Activated naive CD8-positive, alpha-beta T cell treated with anti-CD3 and anti-CD28 coated beads for 36 hours (primary cell): ENCODE measurements at regions not wholly inside any gene's neighbourhood (a gene's known extent, or its start where the extent isn't known, plus 50 kb on each side); places are given as distances from the start of the nearest gene placed in this dataset.
"Not testable (repeated sequence)": the region's sequence is repeated elsewhere in the genome, so short reads cannot be mapped to it uniquely, and the experiment has no call there.

ENCODE experiments used
- DNase-seq: peaks from one replicate; pipeline ENCODE4 v3.0.0; 2021
- H3K27ac Mint-ChIP-seq: one replicate; pipeline ENCODE4 v1.8.0; 2022; ENCODE audit warnings: mild to moderate bottlenecking, moderate library complexity, mixed read lengths
- H3K27me3 Mint-ChIP-seq: one replicate; pipeline ENCODE4 v1.8.0; 2022; ENCODE audit warnings: mild to moderate bottlenecking, mixed read lengths
- H3K36me3 Mint-ChIP-seq: one replicate; pipeline ENCODE4 v1.8.0; 2021; ENCODE audit warnings: mild to moderate bottlenecking, mixed read lengths
- H3K4me1 Mint-ChIP-seq: one replicate; pipeline ENCODE4 v1.8.0; 2021; ENCODE audit warnings: mixed read lengths
- H3K4me3 Mint-ChIP-seq: one replicate; pipeline ENCODE4 v1.8.0; 2022; ENCODE audit warnings: mild to moderate bottlenecking, moderate library complexity, mixed read lengths
- H3K9me3 Mint-ChIP-seq: one replicate; pipeline ENCODE4 v1.8.0; 2022; ENCODE audit warnings: mixed read lengths

DNA sequence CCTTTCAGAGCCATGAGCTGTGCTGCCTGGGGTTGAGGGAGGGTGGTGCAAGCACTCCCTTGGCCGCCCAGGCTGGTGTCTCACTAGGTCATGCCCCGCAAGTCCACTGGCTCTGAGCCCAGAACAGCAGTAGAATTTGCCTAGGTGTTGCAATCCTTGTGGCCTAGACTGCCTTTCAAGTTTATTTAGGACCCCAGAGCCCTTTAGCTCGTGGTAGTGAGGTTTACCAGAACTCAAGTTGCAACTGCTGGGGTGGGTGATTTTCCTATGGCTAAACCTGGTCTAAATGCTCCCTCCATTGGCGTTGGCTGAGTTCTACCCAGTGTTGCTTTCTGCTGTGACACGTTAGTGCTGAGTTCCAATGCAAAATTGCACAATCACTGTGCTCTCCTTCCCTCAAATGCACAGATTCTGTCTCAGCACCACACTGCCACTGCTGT is 287.2 kb downstream of the BCAT1 start:
- Mint-ChIP-seq H3K27ac (no peak overlapping the region), H3K27me3 (peaks cover 4% of the 10 kb centered on the region), H3K4me3 (no peak overlapping the region), H3K36me3 (no peaks in the 10 kb centered on the region), H3K9me3 (no peaks in the 10 kb centered on the region), H3K4me1 (no peaks in the 10 kb centered on the region)
- DNase-seq, result no peak

DNA sequence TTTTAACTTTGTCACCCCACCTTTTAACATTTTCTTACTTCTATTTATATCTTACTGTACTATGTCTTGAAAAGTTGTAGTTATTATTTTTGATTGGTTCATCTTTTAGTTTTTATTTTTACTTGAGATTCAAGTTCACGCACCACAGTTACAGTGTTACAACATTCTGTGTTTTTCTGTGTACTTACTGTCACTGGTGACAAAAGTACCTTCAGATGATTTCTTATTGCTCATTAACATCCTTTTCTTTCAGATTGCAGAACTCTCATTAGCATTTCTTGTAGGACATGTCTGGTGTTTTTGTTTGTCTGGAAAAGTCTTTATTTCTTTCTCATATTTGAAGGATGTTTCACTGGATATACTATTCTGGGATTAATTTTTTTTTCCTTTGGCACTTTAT is 289.9 kb downstream of the BCAT1 start:
- Mint-ChIP-seq H3K4me3 (no peak overlapping the region), H3K36me3 (no peaks in the 10 kb centered on the region), H3K4me1 (no peaks in the 10 kb centered on the region), H3K27ac (no peak overlapping the region), H3K9me3 (no peaks in the 10 kb centered on the region), H3K27me3 (peaks cover 4% of the 10 kb centered on the region)
- no peak for DNase-seq

DNA sequence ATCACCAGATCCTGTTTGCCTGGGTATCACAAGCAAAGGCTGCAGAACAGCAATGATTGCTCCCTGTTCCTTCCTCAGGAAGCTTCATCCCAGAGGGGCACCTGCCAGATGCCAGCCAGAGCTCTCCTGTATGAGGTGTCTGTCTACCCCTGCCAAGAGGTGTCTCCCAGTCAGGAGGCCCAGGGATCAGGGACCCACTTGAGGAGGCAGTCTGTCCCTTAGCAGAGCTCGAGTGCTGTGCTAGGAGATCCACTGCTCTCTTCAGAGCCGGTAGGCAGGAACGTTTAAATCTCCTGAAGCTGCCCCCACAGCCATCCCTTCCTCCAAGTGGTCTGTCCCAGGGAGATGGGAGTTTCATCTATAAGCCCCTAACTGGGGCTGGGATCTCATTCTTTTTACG is 294.6 kb downstream of the BCAT1 start:
- not testable (repeated sequence) for H3K27me3 Mint-ChIP-seq, H3K27ac Mint-ChIP-seq, H3K9me3 Mint-ChIP-seq, H3K4me1 Mint-ChIP-seq, DNase-seq, H3K36me3 Mint-ChIP-seq, H3K4me3 Mint-ChIP-seq

DNA sequence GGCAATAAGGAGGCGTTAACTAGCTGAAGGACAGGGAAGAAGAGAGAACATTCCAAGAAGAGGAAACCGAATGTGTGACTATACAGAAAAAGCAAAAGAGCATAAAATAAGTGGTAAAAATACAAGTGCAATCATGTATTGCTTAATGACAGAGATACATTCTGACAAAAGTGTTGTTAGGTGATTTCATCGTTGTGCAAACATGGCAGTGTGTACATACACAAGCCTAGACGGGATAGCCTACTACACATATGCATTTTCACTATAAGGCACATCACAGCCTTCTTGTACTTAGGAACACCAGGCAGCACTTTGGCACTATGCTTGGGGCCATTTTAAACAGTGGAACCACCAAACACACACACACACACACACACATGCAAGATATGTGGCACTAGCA is 299.3 kb downstream of the BCAT1 start:
- DNase-seq, result no peak
- Mint-ChIP-seq H3K4me1 (no peaks in the 10 kb centered on the region), H3K9me3 (peaks cover 5% of the 10 kb centered on the region), H3K36me3 (no peaks in the 10 kb centered on the region), H3K27ac (no peak overlapping the region), H3K27me3 (no peaks in the 10 kb centered on the region), H3K4me3 (no peak overlapping the region)

GRCh38 chr12:24649209-24649608 is 299.7 kb downstream of the BCAT1 start:
- no peak for DNase-seq
- Mint-ChIP-seq H3K27me3 (no peaks in the 10 kb centered on the region), H3K27ac (no peak overlapping the region), H3K4me3 (no peak overlapping the region), H3K4me1 (no peaks in the 10 kb centered on the region), H3K9me3 (peaks cover 5% of the 10 kb centered on the region), H3K36me3 (no peaks in the 10 kb centered on the region)

DNA sequence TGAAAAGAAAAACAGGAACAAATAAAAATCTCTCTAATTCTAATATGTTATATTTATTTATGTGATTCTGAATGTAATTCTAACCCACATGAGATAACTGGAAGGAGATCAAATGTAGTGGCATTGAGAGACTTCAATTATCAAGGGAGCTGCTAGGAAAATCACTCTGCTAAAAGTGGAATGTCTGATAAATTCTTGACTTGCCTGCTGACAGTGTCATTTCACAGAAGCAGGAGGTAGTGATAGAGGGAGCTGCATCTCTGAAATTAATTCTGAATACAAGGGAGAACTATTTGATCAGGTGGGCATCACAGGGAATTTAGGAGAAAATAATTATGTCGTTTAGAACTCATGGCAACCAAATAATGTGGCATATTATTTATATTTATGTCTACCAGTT is 303.6 kb downstream of the BCAT1 start:
- H3K4me1 Mint-ChIP-seq, result no peaks in the 10 kb centered on the region
- no peak for DNase-seq

DNA sequence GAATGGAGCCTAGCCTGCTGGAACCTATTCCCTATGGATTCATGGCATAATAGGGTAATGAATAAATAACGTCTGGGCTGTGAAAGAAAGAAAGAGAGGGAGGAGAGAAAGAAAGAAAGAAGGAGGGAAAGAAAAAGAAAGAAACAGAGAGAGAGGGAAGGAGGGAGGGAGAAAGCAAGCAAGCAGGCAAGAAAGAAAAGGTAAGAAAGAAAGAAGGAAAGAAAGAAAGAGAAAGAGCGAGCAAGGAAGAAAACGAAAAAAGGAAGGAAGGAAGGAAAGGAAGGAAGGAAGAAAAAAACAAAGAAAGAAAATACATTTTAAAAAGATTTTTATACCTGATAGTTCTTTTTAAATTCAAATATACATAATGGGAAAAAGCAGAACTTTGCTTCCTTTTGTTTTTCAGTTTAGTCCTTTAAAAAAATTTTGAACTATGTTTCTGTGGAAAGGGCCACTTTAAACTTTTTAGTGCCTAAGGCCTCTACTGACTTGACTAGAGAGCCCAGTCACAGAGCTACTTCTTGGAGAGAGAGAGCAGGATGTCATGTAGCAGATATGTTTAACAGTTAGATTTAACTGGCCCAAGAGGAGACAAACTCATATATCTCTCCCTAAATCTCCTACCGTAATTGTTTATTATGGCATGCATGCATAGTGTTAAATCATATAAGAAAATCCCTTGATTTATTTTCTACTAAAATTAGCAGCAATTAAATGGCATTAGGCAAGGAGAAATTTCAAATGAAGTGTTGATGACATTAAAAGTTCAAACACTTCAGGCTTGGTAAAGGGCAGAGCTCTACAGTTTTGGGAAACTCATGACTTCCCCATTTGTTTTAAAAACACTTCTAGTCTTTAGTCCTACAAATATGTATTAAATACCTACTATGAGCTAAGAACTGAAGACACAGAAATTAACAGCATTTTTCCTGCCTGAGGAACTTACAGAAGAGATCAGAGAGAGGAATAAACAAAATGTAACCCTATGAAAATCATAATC is 305.5 kb downstream of the BCAT1 start:
- peaks cover 2% of the 10 kb centered on the region for H3K9me3 Mint-ChIP-seq
- no peaks in the 10 kb centered on the region for H3K27me3 Mint-ChIP-seq
- no peak for DNase-seq
- H3K4me3 Mint-ChIP-seq, result no peak overlapping the region
- H3K27ac Mint-ChIP-seq, result no peak overlapping the region
- no peaks in the 10 kb centered on the region for H3K36me3 Mint-ChIP-seq
- H3K4me1 Mint-ChIP-seq, result no peaks in the 10 kb centered on the region

More for the DNA sequence above, 303.6 kb downstream of the BCAT1 start:
- Mint-ChIP-seq H3K9me3 (no peaks in the 10 kb centered on the region), H3K27ac (no peak overlapping the region), H3K36me3 (no peaks in the 10 kb centered on the region), H3K27me3 (no peaks in the 10 kb centered on the region), H3K4me3 (no peak overlapping the region)

- peaks cover 4% of the 10 kb centered on the region for H3K27me3 Mint-ChIP-seq
- DNase-seq, result no peak
- H3K4me1 Mint-ChIP-seq, result no peaks in the 10 kb centered on the region
- no peaks in the 10 kb centered on the region for H3K36me3 Mint-ChIP-seq
- H3K9me3 Mint-ChIP-seq, result peaks cover 2% of the 10 kb centered on the region
- H3K4me3 Mint-ChIP-seq, result no peak overlapping the region
- H3K27ac Mint-ChIP-seq, result no peak overlapping the region
Observed at GRCh38 chr12:24639641-24640040, 309.3 kb downstream of the BCAT1 start.

- H3K27ac Mint-ChIP-seq, result no peak overlapping the region
- no peaks in the 10 kb centered on the region for H3K36me3 Mint-ChIP-seq
- DNase-seq, result no peak
- H3K27me3 Mint-ChIP-seq, result peaks cover under 1% of the 10 kb centered on the region
- no peak overlapping the region for H3K4me3 Mint-ChIP-seq
- H3K4me1 Mint-ChIP-seq, result no peaks in the 10 kb centered on the region
- H3K9me3 Mint-ChIP-seq, result no peaks in the 10 kb centered on the region
Observed at GRCh38 chr12:24632466-24632865, 316.4 kb downstream of the BCAT1 start.

GRCh38 chr12:24631676-24632426 is 317.1 kb downstream of the BCAT1 start:
- DNase-seq, result no peak
- no peaks in the 10 kb centered on the region for H3K4me1 Mint-ChIP-seq
- no peak overlapping the region for H3K4me3 Mint-ChIP-seq
- H3K27me3 Mint-ChIP-seq, result no peaks in the 10 kb centered on the region
- H3K27ac Mint-ChIP-seq, result no peak overlapping the region
- no peaks in the 10 kb centered on the region for H3K9me3 Mint-ChIP-seq
- no peaks in the 10 kb centered on the region for H3K36me3 Mint-ChIP-seq

DNA sequence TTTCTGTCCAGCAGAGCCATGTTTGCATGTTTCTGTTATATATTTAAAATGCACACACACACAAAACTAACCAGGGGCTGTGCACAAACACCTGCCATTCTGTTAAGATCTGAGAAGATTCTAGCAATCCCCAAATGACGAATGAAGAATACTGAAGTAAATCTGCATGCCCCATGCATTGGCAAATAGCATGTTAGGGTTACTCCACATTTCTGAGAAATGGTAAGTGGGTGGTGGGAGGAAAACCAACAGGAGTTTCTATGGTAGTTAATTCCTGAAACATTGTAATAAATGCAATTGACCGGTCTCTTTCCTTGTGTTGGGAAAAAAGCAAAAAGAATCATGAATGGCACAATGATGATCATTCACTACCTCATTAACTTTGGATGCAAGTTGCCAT is 318.0 kb downstream of the BCAT1 start:
- Mint-ChIP-seq H3K27ac (no peak overlapping the region), H3K4me3 (no peak overlapping the region)

GRCh38 chr12:24630446-24630845 is 318.5 kb downstream of the BCAT1 start:
- H3K27me3 Mint-ChIP-seq, result no peaks in the 10 kb centered on the region
- H3K36me3 Mint-ChIP-seq, result no peaks in the 10 kb centered on the region
- no peak for DNase-seq
- H3K9me3 Mint-ChIP-seq, result no peaks in the 10 kb centered on the region
- no peaks in the 10 kb centered on the region for H3K4me1 Mint-ChIP-seq
- H3K27ac Mint-ChIP-seq, result no peak overlapping the region
- H3K4me3 Mint-ChIP-seq, result no peak overlapping the region

More for the DNA sequence above, 318.0 kb downstream of the BCAT1 start:
- no peaks in the 10 kb centered on the region for H3K9me3 Mint-ChIP-seq
- H3K36me3 Mint-ChIP-seq, result no peaks in the 10 kb centered on the region
- no peak for DNase-seq
- no peaks in the 10 kb centered on the region for H3K4me1 Mint-ChIP-seq
- no peaks in the 10 kb centered on the region for H3K27me3 Mint-ChIP-seq

GRCh38 chr12:24625103-24625502 is 323.8 kb downstream of the BCAT1 start:
- H3K4me3 Mint-ChIP-seq, result no peak overlapping the region
- no peak for DNase-seq
- no peaks in the 10 kb centered on the region for H3K27me3 Mint-ChIP-seq
- H3K9me3 Mint-ChIP-seq, result peaks cover 6% of the 10 kb centered on the region
- H3K27ac Mint-ChIP-seq, result no peak overlapping the region
- no peaks in the 10 kb centered on the region for H3K4me1 Mint-ChIP-seq
- no peaks in the 10 kb centered on the region for H3K36me3 Mint-ChIP-seq

- not testable (repeated sequence) for H3K4me3 Mint-ChIP-seq, H3K9me3 Mint-ChIP-seq, H3K27ac Mint-ChIP-seq, H3K27me3 Mint-ChIP-seq, DNase-seq, H3K36me3 Mint-ChIP-seq, H3K4me1 Mint-ChIP-seq
Observed at GRCh38 chr12:24619954-24620353, 328.9 kb downstream of the BCAT1 start.

DNA sequence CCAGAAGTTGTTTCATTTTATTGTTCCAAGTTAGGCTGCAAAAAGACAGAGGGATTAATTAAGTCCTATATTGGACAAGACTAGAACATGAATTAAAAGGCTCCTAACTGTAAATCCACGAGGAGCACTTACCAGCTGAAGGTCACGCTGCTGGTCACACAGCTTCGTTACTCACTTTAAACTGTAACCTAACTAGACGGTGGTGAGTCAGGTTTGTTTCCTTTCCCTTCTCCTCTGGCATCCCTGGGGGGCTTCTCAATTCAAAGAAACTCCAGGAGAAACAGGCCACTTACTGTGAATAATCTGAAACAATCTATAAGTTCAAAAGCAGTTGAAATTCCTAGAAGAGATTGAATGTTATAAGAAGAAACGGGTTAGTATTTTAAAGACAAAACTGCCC is 331.4 kb downstream of the BCAT1 start:
- no peaks in the 10 kb centered on the region for H3K36me3 Mint-ChIP-seq
- no peak overlapping the region for H3K27ac Mint-ChIP-seq
- no peak for DNase-seq
- no peak overlapping the region for H3K4me3 Mint-ChIP-seq
- peaks cover 6% of the 10 kb centered on the region for H3K9me3 Mint-ChIP-seq
- H3K4me1 Mint-ChIP-seq, result no peaks in the 10 kb centered on the region
- H3K27me3 Mint-ChIP-seq, result no peaks in the 10 kb centered on the region
